H1 (cell line): ENCODE measurements at regions not wholly inside any gene's neighbourhood (a gene's known extent, or its start where the extent isn't known, plus 50 kb on each side); places are given as distances from the start of the nearest gene placed in this dataset.
"Not testable (repeated sequence)": the region's sequence is repeated elsewhere in the genome, so short reads cannot be mapped to it uniquely, and the experiment has no call there.

Experiments used
- CTCF ChIA-PET: fragments of 300-600 bp; sonication (Branson Sonifier 250); formaldehyde crosslinking; loops from one replicate; lab custom pipeline; 2021; ENCODE audit not compliant: partially characterized antibody; lab: Charles Lee
- POLR2A ChIA-PET: fragments of 300-600 bp; sonication (Branson Sonifier 250); formaldehyde crosslinking; loops from one replicate; lab custom pipeline; 2021; ENCODE audit warnings: inconsistent platforms; ENCODE audit not compliant: partially characterized antibody; lab: Charles Lee
- DNase-seq, 2 experiments: peaks; one replicate each; pipeline versions ENCODE4 v3.0.0 to v3.0.0-alpha.2; 2010 to 2022; ENCODE audit warnings: low spot score in 2 of 2, low read depth in 1 of 2, mixed read lengths in 1 of 2
- FAIRE-seq: peaks from 2 replicates; lab custom pipeline; 2011; peaks lifted over from hg19 to GRCh38; lab: Jason Lieb, UNC
- H2AFZ ChIP-seq: 2 replicates; pipeline ENCODE4 v1.8.1; 2012; ENCODE audit warnings: low read length, inconsistent platforms
- H2AK5ac ChIP-seq: 2 replicates; pipeline ENCODE4 v1.6.1; 2013; ENCODE audit warnings: low read depth, low read length
- H2BK120ac ChIP-seq: replicated peaks from 2 replicates; pipeline ENCODE3; 2013; ENCODE audit warnings: low read depth, low read length, inconsistent platforms
- H2BK12ac ChIP-seq: 2 replicates; pipeline ENCODE4 v1.6.1; 2013; ENCODE audit warnings: low read depth, low read length
- H2BK15ac ChIP-seq: 2 replicates; pipeline ENCODE4 v1.6.1; 2013; ENCODE audit warnings: low read length
- H2BK20ac ChIP-seq: 2 replicates; pipeline ENCODE4 v1.6.1; 2013; ENCODE audit warnings: low read length
- H2BK5ac ChIP-seq: 2 replicates; pipeline ENCODE4 v1.6.1; 2013; ENCODE audit warnings: low read depth, low read length
- H3K14ac ChIP-seq: 2 replicates; pipeline ENCODE4 v1.6.1; 2013; ENCODE audit warnings: inconsistent platforms; ENCODE audit not compliant: insufficient read length
- H3K18ac ChIP-seq: 2 replicates; pipeline ENCODE4 v1.6.1; 2013; ENCODE audit warnings: low read length; ENCODE audit errors: extremely low read depth
- H3K23ac ChIP-seq: 2 replicates; pipeline ENCODE4 v1.6.1; 2013; ENCODE audit warnings: inconsistent platforms; ENCODE audit not compliant: insufficient read length
- H3K23me2 ChIP-seq: 2 replicates; pipeline ENCODE4 v1.6.1; 2013; ENCODE audit warnings: low read depth, low read length
- H3K27ac ChIP-seq: 2 replicates; pipeline ENCODE4 v1.6.1; 2011; ENCODE audit warnings: low read depth, low read length, inconsistent platforms
- H3K27me3 ChIP-seq, 4 experiments: replicated peaks in 1 of 4; 1 replicate in 1 of 4; 2 replicates in 3 of 4; pipeline versions ENCODE4 v1.6.1 to v1.8.1; 2011 to 2013; ENCODE audit warnings: low read length in 3 of 4, mild to moderate bottlenecking in 3 of 4, inconsistent platforms in 2 of 4, mixed read lengths in 2 of 4, moderate library complexity in 1 of 4; ENCODE audit not compliant: control insufficient read depth in 3 of 4, insufficient read depth in 3 of 4; ENCODE audit errors: extremely low read depth in 1 of 4
- H3K36me3 ChIP-seq, 4 experiments: 2 replicates each; pipeline versions ENCODE4 v1.6.1 to v1.8.1; 2011 to 2013; ENCODE audit warnings: mild to moderate bottlenecking in 4 of 4, low read length in 3 of 4, moderate library complexity in 2 of 4, control low read depth in 1 of 4, inconsistent platforms in 1 of 4; ENCODE audit not compliant: insufficient read depth in 4 of 4, control insufficient read depth in 2 of 4
- H3K4ac ChIP-seq: replicated peaks from 2 replicates; pipeline ENCODE3; 2013; ENCODE audit warnings: low read length, low read depth, mixed read lengths, inconsistent platforms; ENCODE audit not compliant: insufficient read length
- H3K4me1 ChIP-seq, 4 experiments: replicated peaks in 1 of 4; 1 replicate in 1 of 4; 2 replicates in 3 of 4; pipeline versions ENCODE4 v1.6.1 to v1.8.1; 2011 to 2013; ENCODE audit warnings: low read length in 3 of 4, inconsistent platforms in 2 of 4, mixed read lengths in 1 of 4; ENCODE audit not compliant: insufficient read depth in 4 of 4, control insufficient read depth in 3 of 4
- H3K4me2 ChIP-seq, 2 experiments: 2 replicates each; pipeline versions ENCODE4 v1.6.1 to v1.8.1; 2011 to 2013; ENCODE audit warnings: low read depth in 2 of 2, low read length in 2 of 2, control low read depth in 1 of 2, inconsistent platforms in 1 of 2, mild to moderate bottlenecking in 1 of 2; ENCODE audit not compliant: insufficient read depth in 1 of 2
- H3K4me3 ChIP-seq, 4 experiments: fragments of 200-600, 300-600 bp in 1 of 4; sonication (generic), shearing (Covaris generic), sonication (Bioruptor Twin) in 1 of 4; 2 replicates each; pipeline versions ENCODE4 v1.5.1 to v1.8.1; 2011 to 2016; ENCODE audit warnings: low read length in 4 of 4, low read depth in 3 of 4, control low read depth in 2 of 4, inconsistent platforms in 2 of 4, mild to moderate bottlenecking in 2 of 4, mixed read lengths in 1 of 4, moderate library complexity in 1 of 4; ENCODE audit not compliant: insufficient read depth in 2 of 4; ENCODE audit errors: extremely low read depth in 1 of 4
- H3K56ac ChIP-seq: replicated peaks from 2 replicates; pipeline ENCODE3; 2013; ENCODE audit warnings: low read depth, mild to moderate bottlenecking, mixed read lengths, low read length, inconsistent platforms; ENCODE audit not compliant: insufficient read length
- H3K79me1 ChIP-seq: 2 replicates; pipeline ENCODE4 v1.6.1; 2013; ENCODE audit warnings: low read depth, low read length, control low read depth
- H3K79me2 ChIP-seq, 2 experiments: 2 replicates each; pipeline versions ENCODE4 v1.6.1 to v1.8.1; 2012 to 2013; ENCODE audit warnings: low read length in 2 of 2, mild to moderate bottlenecking in 2 of 2, inconsistent platforms in 1 of 2; ENCODE audit not compliant: insufficient read depth in 2 of 2, control insufficient read depth in 1 of 2
- H3K9ac ChIP-seq, 4 experiments: replicated peaks in 1 of 4; 1 replicate in 1 of 4; 2 replicates in 3 of 4; pipeline versions ENCODE4 v1.6.1 to v1.8.1; 2011 to 2013; ENCODE audit warnings: low read depth in 3 of 4, low read length in 3 of 4, control low read depth in 2 of 4, mild to moderate bottlenecking in 2 of 4, moderate library complexity in 2 of 4, inconsistent platforms in 1 of 4; ENCODE audit errors: extremely low read depth in 1 of 4
- H3K9me3 ChIP-seq, 2 experiments: 2 replicates each; pipeline versions ENCODE4 v1.6.1 to v1.8.1; 2012 to 2013; ENCODE audit warnings: mild to moderate bottlenecking in 2 of 2, moderate library complexity in 2 of 2, control low read depth in 1 of 2, inconsistent platforms in 1 of 2, low read depth in 1 of 2, low read length in 1 of 2, mixed read lengths in 1 of 2; ENCODE audit not compliant: insufficient read depth in 2 of 2
- H4K20me1 ChIP-seq, 2 experiments: replicated peaks in 1 of 2; 2 replicates each; pipeline versions ENCODE3 to v1.8.1; 2011 to 2013; ENCODE audit warnings: inconsistent platforms in 2 of 2, low read length in 2 of 2, mild to moderate bottlenecking in 1 of 2; ENCODE audit not compliant: insufficient read depth in 2 of 2, control insufficient read depth in 1 of 2
- H4K5ac ChIP-seq: 2 replicates; pipeline ENCODE4 v1.6.1; 2013; ENCODE audit warnings: low read length, low read depth, mixed read lengths, inconsistent platforms; ENCODE audit not compliant: insufficient read length
- H4K8ac ChIP-seq: 2 replicates; pipeline ENCODE4 v1.8.0; 2013; ENCODE audit warnings: mild to moderate bottlenecking, moderate library complexity, low read length, inconsistent platforms; ENCODE audit not compliant: insufficient read depth; ENCODE audit errors: extremely low read depth
- H4K91ac ChIP-seq: replicated peaks from 2 replicates; pipeline ENCODE3; 2013; ENCODE audit warnings: low read length, mixed read lengths, inconsistent platforms; ENCODE audit not compliant: insufficient read length
- EP300 ChIP-seq, 2 experiments: IDR thresholded peaks; 1 replicate in 1 of 2; 2 replicates in 1 of 2; pipeline ENCODE4 v1.6.1; 2011 to 2012; ENCODE audit warnings: low read depth in 2 of 2, low read length in 2 of 2, mild to moderate bottlenecking in 2 of 2, borderline replicate concordance in 1 of 2, inconsistent platforms in 1 of 2, moderate library complexity in 1 of 2
- GTF2F1 ChIP-seq: IDR thresholded peaks from 2 replicates; pipeline ENCODE4 v1.6.1; 2012; ENCODE audit warnings: low read depth, low read length, improper control_type of control experiment, borderline replicate concordance
- NRF1 ChIP-seq: IDR thresholded peaks from 2 replicates; pipeline ENCODE4 v1.6.1; 2011; ENCODE audit warnings: mild to moderate bottlenecking, low read depth, low read length, improper control_type of control experiment
- POLR2A ChIP-seq, 2 experiments: IDR thresholded peaks; 1 replicate in 1 of 2; 2 replicates in 1 of 2; pipeline ENCODE4 v1.6.1; 2011; ENCODE audit warnings: low read depth in 2 of 2, low read length in 2 of 2, mild to moderate bottlenecking in 2 of 2; ENCODE audit errors: control extremely low read depth in 1 of 2
- SP1 ChIP-seq: IDR thresholded peaks from 2 replicates; pipeline ENCODE4 v1.6.1; 2011; ENCODE audit warnings: low read depth, low read length
- WGBS, 2 experiments: shearing (Covaris generic) in 1 of 2; methylation state at CpG; one replicate each; pipeline versions ENCODE4 v1.1.6 to v1.1.7; 2013 to 2015; ENCODE audit warnings: low lambda C conversion rate in 2 of 2, mixed read lengths in 2 of 2, inconsistent platforms in 1 of 2, low coverage in 1 of 2, missing lambda C conversion rate in 1 of 2; ENCODE audit not compliant: insufficient replicate concordance in 2 of 2, insufficient coverage in 1 of 2, insufficient read length in 1 of 2; ENCODE audit errors: extremely low coverage in 1 of 2, missing lambda C conversion rate in 1 of 2; 5-methylcytosine and 5-hydroxymethylcytosine counted together
- TF ChIP-seq, protein P1 (sequence below): IDR thresholded peaks from 2 replicates; pipeline ENCODE4 v1.6.1; 2012; ENCODE audit warnings: inconsistent platforms

DNA sequence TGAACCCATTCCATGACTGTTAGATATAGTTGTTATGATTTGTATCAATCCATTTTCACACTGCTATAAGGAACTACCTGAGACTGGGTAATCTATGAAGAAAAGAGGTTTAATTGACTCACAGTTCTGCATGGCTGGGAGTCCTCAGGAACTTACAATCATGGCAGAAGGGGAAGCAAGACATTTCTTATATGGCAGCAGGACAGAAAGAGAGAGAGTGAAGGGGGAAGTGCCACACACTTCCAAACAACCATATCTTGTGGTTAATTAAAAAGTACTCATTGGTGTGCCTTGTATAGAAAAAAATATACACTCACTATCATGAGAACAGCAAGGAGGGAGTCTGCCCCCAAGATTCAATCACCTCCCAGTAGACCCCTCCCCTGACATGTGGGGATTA lies 137.6 kb upstream of the NBPF11 start (continued):
- no peak for TF ChIP-seq EP300 (IDR thresholded peaks at IDR 0.05; ENCODE audit: borderline replicate concordance in 1 of 2, low read depth in 2 of 2, low read length in 2 of 2)
- TF ChIP-seq NRF1 = no peak
- TF ChIP-seq, protein P1, sequence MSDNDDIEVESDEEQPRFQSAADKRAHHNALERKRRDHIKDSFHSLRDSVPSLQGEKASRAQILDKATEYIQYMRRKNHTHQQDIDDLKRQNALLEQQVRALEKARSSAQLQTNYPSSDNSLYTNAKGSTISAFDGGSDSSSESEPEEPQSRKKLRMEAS = no peak
- no peak for TF ChIP-seq SP1
- no peak for TF ChIP-seq GTF2F1
- TF ChIP-seq POLR2A (IDR thresholded peaks at IDR 0.05; ENCODE audit: control extremely low read depth in 1 of 2, low read depth in 2 of 2, low read length in 2 of 2) = no peak
- TF ChIP-seq, all 59 proteins: peak for 0

DNA sequence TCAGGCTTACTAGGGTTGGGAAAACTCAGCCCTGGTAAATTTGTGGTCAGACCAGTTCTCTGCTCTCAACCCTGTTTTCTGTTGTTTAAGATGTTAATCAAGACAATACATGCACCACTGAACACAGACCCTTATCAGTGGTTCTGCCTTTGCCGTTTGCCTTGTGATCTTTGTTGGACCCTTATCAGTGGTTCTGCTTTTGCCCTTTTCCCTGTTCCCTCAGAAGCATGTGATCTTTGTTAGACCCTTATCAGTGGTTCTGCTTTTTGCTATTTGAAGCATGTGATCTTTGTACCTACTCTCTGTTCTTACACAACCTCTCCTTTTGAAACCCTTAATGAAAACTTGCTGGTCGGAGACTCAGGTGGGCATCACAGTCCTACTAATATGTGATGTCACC lies 133.9 kb upstream of the NBPF11 start:
- H4K8ac ChIP-seq, H3K23ac ChIP-seq, H3K9ac ChIP-seq, H3K79me2 ChIP-seq, H3K36me3 ChIP-seq, POLR2A ChIA-PET, H2AFZ ChIP-seq, H3K79me1 ChIP-seq, H2BK20ac ChIP-seq, H3K23me2 ChIP-seq, H3K14ac ChIP-seq, H4K20me1 ChIP-seq, H2BK5ac ChIP-seq, H3K4me1 ChIP-seq, FAIRE-seq, DNase-seq, H3K4me2 ChIP-seq, H4K5ac ChIP-seq, CTCF ChIA-PET, H3K4ac ChIP-seq, H3K27me3 ChIP-seq, H3K27ac ChIP-seq, H2AK5ac ChIP-seq, H2BK12ac ChIP-seq, H4K91ac ChIP-seq, H2BK120ac ChIP-seq, H3K56ac ChIP-seq, H3K18ac ChIP-seq, H2BK15ac ChIP-seq, H3K9me3 ChIP-seq, H3K4me3 ChIP-seq: not testable (repeated sequence)
- 86% methylated on average over 2 of the region's 2 CpGs; no CpG with 5 or more reads in 1 of the 2 experiments for WGBS, 2 experiments
